GM12872 (cell line): ENCODE measurements at regions not wholly inside any gene's neighbourhood (a gene's known extent, or its start where the extent isn't known, plus 50 kb on each side); places are given as distances from the start of the nearest gene placed in this dataset.

ENCODE experiments used
- CTCF ChIP-seq: IDR thresholded peaks from 3 replicates; pipeline ENCODE4 v1.5.1; 2011; ENCODE audit warnings: low read depth, mild to moderate bottlenecking, low read length, moderate library complexity; ENCODE audit not compliant: insufficient read depth

DNA sequence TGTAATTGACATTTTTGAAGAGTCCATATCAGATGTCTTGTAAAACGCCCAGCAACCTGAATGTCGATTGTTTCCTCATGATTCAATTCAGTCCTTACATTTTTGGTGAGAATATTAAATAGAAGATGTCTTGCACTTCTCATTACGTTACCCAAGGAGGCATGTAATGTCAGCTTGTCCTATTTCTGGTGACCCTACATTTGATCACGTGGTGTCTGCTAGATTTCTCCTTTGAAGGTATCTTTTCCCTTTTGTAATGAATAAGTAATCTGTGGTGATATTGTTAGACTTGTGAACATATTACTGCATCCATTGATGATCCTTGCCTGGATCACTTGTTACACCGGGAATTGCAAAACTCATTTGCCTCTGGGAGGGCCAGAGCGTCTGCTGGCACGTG is 87.6 kb upstream of the DISP3 start:
- TF ChIP-seq CTCF = no peak

GRCh38 chr1:11391886-11392285 is 87.1 kb upstream of the DISP3 start:
- no peak for TF ChIP-seq CTCF

DNA sequence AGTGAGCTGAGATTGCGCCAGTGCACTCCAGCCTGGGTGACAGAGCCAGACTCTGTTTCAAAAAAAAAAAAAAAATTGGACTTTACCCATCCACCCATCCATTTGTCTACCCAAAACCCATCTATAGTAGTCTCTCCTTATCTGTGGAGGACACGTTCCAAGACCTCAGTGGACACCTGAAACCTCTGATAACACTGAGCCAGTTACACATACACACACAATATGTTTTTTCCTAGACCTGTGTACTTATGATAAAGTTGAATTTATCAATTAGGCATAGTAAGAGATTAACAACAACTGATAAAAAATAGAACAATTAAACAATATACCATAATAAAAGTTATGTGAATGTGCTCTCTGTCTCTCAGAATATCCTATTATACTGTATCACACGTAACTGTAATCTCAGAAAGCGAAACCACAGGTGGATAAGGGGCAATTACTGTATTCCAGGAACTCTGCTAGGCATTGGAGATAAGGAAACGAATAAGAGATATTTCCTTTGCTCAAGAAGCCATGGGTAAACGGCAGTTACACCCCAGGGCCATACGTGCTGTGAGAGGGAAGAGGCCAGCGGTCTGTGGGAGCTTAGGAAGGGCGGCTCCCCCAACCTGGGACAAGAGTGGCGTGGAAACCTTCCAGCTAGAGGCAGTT is 84.2 kb upstream of the DISP3 start:
- TF ChIP-seq CTCF = no peak

DNA sequence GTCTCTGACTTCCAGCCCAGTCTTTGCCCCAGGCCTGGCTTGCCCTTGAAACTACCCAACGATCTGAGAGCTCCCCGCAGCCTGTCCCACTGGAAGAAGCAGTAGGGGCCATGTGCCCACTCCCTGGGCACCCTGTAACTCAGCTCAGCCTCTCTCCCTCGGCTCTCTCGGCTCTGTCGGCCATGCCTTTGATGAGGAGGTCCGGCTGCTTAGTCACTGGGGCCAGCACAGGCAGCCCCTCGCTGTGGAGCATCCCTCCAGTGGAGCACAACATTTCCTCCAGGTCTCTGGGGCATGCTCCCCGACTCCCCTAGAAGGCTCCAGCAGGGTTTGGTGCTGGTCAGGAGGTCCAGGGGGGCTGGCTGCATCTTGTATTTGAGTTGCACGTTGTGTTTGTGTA is 83.3 kb upstream of the DISP3 start:
- TF ChIP-seq CTCF = no peak

DNA sequence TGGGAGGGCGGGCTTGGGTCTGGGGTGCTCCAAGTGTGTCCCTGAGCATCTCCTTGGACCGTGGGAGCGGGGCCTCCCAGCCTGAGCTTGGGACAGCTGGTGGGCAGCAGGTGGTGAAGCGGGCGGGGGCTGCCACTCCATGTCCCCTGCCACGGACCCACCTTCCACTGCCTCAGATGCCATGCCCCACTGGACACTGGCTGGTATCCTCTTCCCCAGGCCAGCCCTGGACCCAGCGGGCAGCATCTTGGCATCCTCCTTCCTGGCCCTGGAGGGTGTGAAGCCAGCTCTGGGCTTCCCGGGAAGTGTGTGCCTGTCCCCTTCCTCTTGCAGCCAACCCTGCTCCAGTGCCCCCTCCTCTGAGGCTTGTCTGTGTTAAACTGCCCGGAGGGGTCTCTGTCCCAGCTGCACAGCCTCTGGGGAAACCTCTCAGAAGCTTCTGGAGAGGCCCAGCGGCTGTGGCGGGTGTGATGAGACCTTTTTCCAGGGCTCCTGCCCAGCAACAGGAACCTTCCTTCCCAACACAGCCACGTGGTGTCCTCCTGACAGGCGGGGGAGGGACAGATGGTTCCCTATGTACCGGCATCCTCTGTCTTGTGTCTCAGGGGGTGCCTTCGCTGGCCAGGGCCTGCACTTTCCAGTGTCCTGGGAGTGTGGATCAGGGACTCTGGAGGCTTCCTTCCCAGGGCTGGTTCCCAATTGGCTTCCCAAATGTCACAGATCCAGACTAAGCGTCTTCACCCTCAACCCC is 81.6 kb upstream of the DISP3 start:
- no peak for TF ChIP-seq CTCF

- no peak for TF ChIP-seq CTCF
Measured at GRCh38 chr1:11399250-11399649, 79.7 kb upstream of the DISP3 start.

DNA sequence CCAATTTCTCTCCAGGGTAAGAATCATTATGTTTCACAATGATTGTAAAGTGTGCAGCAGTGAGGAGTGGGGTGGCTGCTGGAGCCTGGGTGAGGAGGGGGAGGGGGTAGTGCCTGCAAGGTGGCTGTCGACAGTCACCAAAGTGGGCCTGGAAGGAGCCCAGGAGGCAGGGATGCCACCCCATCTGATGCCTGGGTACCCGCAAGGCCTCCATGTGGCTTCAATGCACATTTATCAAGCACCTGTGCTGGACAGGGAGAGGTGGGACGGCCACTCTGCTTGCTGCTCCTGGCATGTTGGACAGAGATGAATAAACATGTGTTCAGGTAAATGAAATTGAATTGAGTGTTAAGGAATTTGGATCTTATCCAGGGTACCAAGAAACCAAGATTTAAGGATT is 78.8 kb upstream of the DISP3 start:
- TF ChIP-seq CTCF = no peak
